LNCAP (cell line): ENCODE measurements at regions not wholly inside any gene's neighbourhood (a gene's known extent, or its start where the extent isn't known, plus 50 kb on each side); places are given as distances from the start of the nearest gene placed in this dataset.
A peak's percentile ranks its signal among the peaks of the same experiment; 100 is the strongest.

Experiments used
- CTCF ChIP-seq: fragments of 450-650 bp; IDR thresholded peaks from 2 replicates; pipeline ENCODE4 v1.5.1; 2017; ENCODE audit warnings: mild to moderate bottlenecking

DNA sequence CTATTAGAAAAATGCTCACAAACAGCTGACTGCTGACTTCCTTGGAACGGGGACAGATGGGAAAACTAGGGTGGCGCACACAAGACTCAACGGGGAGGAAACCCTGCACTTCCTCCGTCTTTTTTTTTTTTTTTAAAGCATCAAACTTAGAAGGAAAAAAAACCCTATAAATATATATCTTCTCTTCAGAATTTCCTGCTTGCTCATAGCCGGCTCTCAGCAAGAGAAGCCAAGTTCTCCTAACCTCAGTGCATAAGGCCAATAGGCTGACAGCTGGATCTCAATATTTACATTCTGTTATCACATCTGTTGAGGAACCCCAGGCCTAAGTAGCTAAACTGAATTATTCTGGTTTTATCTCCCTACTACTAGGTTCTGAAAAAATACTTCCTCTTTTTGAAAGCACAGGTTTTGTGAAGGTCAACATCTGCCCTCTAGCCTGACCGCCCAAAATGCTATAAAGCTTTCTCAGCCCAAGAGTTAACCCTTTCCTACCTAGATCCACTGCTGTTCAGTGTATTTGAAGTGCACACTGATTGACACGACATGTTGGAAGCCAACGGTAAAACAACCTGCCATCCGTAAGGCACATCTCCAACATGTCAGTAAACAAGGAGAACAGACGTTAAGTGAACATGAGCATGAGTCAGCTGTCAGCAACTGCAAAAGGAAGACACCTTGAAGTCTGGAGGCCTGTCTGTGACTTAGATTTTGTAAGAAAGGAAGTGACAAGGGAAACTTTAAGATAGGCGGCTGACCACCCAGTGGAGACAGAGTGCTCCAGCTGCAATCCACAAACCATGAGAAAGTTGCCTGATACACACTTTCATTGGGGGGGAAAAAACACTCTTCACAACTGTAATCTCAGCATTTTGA, 83.8 kb downstream of the EBLN1 start:
- TF ChIP-seq CTCF, result no peak

DNA sequence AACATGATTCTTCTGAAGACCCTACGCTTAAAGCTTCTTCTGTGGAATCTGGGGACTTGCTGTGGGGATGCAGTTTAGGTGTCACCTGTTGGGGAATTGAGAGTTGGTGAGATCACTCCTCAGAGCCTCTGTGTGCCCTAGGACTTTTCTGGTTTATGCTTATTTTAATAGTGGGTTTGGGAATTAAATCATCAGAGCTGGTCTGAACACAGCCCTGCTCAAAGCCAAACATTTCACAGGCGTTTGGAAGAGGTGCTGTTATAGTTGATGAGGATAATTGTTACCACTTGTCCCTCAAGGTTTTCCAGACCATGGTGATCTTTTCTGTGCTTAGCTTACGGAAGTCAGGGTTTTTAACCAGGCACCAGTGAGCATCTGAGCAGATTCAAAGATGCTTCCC, 106.1 kb downstream of the EBLN1 start:
- no peak for TF ChIP-seq CTCF

GRCh38 chr10:22111260-22111659, 106.6 kb downstream of the EBLN1 start:
- TF ChIP-seq CTCF, result no peak

- TF ChIP-seq CTCF, result no peak
Observed at GRCh38 chr10:22110761-22111160, 107.1 kb downstream of the EBLN1 start.

DNA sequence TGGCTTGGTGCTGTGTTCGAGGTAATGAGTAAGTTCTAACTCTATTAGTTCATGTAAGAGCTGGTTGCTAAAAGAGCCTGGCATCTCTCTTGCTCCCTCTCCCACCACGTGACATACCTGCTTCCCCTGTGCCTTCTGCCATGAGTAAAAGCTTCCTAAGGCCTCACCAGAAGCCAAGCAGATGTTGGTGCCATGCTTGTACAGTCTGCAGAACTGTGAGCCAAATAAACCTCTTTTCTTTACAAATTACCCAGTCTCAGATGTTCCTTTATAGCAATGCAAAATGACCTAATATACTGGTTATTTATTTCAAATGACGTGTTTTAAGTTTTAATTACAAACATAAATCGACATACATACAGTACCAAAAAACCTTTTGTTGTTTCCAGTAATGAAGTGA, 101.7 kb upstream of the DNAJC1 start:
- TF ChIP-seq CTCF, result no peak

GRCh38 chr10:22103701-22104470, 100.4 kb upstream of the DNAJC1 start:
- TF ChIP-seq CTCF, result peak; percentile 35

DNA sequence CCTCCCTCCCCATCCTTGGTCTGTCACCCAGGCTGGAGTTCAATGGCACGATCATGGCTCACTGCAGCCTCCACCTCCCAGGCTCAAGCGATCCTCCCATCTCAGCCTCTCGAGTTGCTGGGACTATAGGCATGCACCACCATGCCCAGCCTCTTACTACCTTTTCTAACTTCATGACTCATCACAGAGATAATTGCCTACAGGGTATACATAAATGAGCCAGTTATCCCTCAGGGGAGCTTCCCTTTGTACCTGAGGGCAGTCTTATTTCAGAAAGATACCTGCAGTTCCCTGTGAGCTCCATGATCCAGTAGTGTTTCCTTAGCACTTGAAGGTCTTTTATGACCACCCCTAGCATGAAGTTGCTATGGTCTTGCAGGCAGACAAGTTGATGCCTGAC, 94.2 kb upstream of the DNAJC1 start:
- no peak for TF ChIP-seq CTCF
